HG02943 (cell line): ENCODE measurements at regions not wholly inside any gene's neighbourhood (a gene's known extent, or its start where the extent isn't known, plus 50 kb on each side); places are given as distances from the start of the nearest gene placed in this dataset.

Experiments used
- ATAC-seq: cut with Tn5 transposase; IDR thresholded peaks from one replicate; pipeline ENCODE4 v1.9.1; 2021; ENCODE audit warnings: mild to moderate bottlenecking, low read depth, moderate library complexity; ENCODE audit not compliant: unreplicated experiment

GRCh38 chr6:165834613-165835259 lies 171.7 kb upstream of the PDE10A start:
- no peak for ATAC-seq

GRCh38 chr6:165833355-165833754 lies 170.3 kb upstream of the PDE10A start:
- ATAC-seq: no peak

GRCh38 chr6:165831812-165832510 lies 168.9 kb upstream of the PDE10A start:
- ATAC-seq: no peak

GRCh38 chr6:165830761-165831160 lies 167.7 kb upstream of the PDE10A start:
- ATAC-seq: no peak

GRCh38 chr6:165829376-165829775 lies 166.3 kb upstream of the PDE10A start:
- ATAC-seq: no peak

GRCh38 chr6:165827190-165827518 lies 164.1 kb upstream of the PDE10A start:
- ATAC-seq: no peak

GRCh38 chr6:165826487-165827189 lies 163.6 kb upstream of the PDE10A start:
- ATAC-seq: no peak

- no peak for ATAC-seq
Observed at GRCh38 chr6:165825256-165825815, 162.3 kb upstream of the PDE10A start.

GRCh38 chr6:165823609-165824326 lies 160.7 kb upstream of the PDE10A start:
- no peak for ATAC-seq

GRCh38 chr6:165822501-165822900 lies 159.5 kb upstream of the PDE10A start:
- no peak for ATAC-seq

- ATAC-seq: no peak
Observed at GRCh38 chr6:165821754-165822153, 158.7 kb upstream of the PDE10A start.

GRCh38 chr6:165820934-165821333 lies 157.9 kb upstream of the PDE10A start:
- ATAC-seq: no peak

- no peak for ATAC-seq
Observed at GRCh38 chr6:165820407-165820806, 157.4 kb upstream of the PDE10A start.

- no peak for ATAC-seq
Observed at GRCh38 chr6:165819394-165819793, 156.4 kb upstream of the PDE10A start.

- ATAC-seq: no peak
Observed at GRCh38 chr6:165818200-165818599, 155.2 kb upstream of the PDE10A start.

GRCh38 chr6:165817771-165818170 lies 154.7 kb upstream of the PDE10A start:
- no peak for ATAC-seq

GRCh38 chr6:165817148-165817547 lies 154.1 kb upstream of the PDE10A start:
- no peak for ATAC-seq

- no peak for ATAC-seq
Observed at GRCh38 chr6:165814679-165815078, 151.6 kb upstream of the PDE10A start.

GRCh38 chr6:165811512-165811911 lies 148.5 kb upstream of the PDE10A start:
- ATAC-seq: no peak

GRCh38 chr6:165808021-165808420 lies 145.0 kb upstream of the PDE10A start:
- ATAC-seq: no peak
